ENCODE measurements at regions not wholly inside any gene's neighbourhood (a gene's known extent, or its start where the extent isn't known, plus 50 kb on each side); places are given as distances from the start of the nearest gene placed in this dataset.

DNA sequence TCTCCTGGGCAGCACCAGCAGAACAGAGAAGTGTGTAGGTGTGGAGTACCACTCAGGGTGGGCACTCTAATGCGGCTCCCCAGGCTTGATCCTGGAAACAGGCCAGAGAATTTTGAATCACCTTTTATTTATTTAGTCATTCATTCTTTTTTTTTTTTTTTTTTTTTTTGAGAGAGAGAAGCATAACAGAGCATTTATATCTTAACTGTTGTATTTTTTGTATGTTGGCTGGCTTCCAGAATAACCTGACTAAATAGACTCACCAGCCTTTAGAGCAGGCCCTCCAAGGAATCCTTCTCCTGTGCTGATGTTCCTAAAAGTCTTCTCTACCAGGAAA lies 153.4 kb downstream of the PIK3R1 start:
- Histone ChIP-seq H3K27me3 (ENCODE audit: control insufficient read depth, low read length) (no peaks in the 10 kb centered on the region), H3K9me3 (ENCODE audit: control insufficient read depth, insufficient read depth, low read length) (no peaks in the 10 kb centered on the region), H3F3A (ENCODE audit: control insufficient read depth, insufficient read depth) (no peaks in the 10 kb centered on the region), H3K9me2 (replicated peaks; ENCODE audit: control insufficient read depth, low read length) (no peaks in the 10 kb centered on the region), H3K79me2 (ENCODE audit: control insufficient read depth, low read length) (no peaks in the 10 kb centered on the region), H3K4me3 (ENCODE audit: low read length) (no peak overlapping the region), H4K20me1 (ENCODE audit: control insufficient read depth, insufficient read depth, low read depth, low read length) (no peaks in the 10 kb centered on the region), H3K27ac (ENCODE audit: low read depth, low read length) (no peak overlapping the region), H3K4me2 (ENCODE audit: low read length) (peak overlapping the region; percentile 3; the same call in 1 of the 2 replicates), H3K36me3 (ENCODE audit: control insufficient read depth, low read length) (no peaks in the 10 kb centered on the region), H3K4me1 (ENCODE audit: control insufficient read depth, low read length) (peaks cover 9% of the 10 kb centered on the region)
- no peak for TF ChIP-seq EZH2phosphoT487 (IDR thresholded peaks at IDR 0.05; ENCODE audit: borderline replicate concordance, low read length)
- TF ChIP-seq, protein P1, sequence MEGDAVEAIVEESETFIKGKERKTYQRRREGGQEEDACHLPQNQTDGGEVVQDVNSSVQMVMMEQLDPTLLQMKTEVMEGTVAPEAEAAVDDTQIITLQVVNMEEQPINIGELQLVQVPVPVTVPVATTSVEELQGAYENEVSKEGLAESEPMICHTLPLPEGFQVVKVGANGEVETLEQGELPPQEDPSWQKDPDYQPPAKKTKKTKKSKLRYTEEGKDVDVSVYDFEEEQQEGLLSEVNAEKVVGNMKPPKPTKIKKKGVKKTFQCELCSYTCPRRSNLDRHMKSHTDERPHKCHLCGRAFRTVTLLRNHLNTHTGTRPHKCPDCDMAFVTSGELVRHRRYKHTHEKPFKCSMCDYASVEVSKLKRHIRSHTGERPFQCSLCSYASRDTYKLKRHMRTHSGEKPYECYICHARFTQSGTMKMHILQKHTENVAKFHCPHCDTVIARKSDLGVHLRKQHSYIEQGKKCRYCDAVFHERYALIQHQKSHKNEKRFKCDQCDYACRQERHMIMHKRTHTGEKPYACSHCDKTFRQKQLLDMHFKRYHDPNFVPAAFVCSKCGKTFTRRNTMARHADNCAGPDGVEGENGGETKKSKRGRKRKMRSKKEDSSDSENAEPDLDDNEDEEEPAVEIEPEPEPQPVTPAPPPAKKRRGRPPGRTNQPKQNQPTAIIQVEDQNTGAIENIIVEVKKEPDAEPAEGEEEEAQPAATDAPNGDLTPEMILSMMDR (IDR thresholded peaks at IDR 0.05; ENCODE audit: low read depth, low read length, poor library complexity, severe bottlenecking): no peak

DNA sequence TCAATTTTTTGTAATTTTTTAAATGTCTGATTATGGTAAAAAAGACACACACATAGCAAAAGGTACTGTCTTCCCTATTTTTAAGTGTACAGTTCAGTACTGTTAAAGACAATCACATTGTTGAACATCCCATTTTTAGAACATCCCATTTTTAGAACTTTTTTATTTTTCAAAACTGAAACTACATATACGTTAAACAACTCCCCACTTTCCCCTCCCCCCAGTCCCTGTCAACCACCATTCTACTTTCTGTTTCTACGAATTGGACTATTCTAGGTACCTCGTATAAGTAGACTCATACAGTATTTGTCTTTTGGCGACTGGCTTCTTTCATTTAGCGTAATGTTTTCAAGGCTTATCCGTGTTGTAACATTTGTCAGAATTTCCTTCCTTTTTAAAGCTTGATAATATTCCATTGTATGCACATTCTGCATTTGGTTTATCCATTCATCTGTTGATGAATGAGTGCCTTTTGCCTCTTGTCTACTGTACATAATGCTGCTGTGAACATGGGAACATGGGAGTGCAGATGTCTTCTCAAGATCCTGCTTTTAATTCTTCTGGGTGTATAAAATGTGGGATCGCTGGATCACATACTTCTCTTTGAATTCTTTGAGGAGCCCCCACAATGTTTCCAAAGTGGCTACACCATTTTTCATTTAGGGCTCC lies 154.0 kb downstream of the PIK3R1 start:
- peak overlapping the region; percentile 3 for H3K4me2 ChIP-seq (ENCODE audit: low read length)
- H3K9me2 ChIP-seq (replicated peaks; ENCODE audit: control insufficient read depth, low read length): no peaks in the 10 kb centered on the region
- H3K9me3 ChIP-seq (ENCODE audit: control insufficient read depth, insufficient read depth, low read length): no peaks in the 10 kb centered on the region
- peaks cover 9% of the 10 kb centered on the region for H3K4me1 ChIP-seq (ENCODE audit: control insufficient read depth, low read length)
- H3K27ac ChIP-seq (ENCODE audit: low read depth, low read length): no peak overlapping the region
- H3F3A ChIP-seq (ENCODE audit: control insufficient read depth, insufficient read depth): no peaks in the 10 kb centered on the region
- H3K4me3 ChIP-seq (ENCODE audit: low read length): 0 out of 2 replicates have a peak overlapping the region, but pooled peaks have one; percentile 10
- H4K20me1 ChIP-seq (ENCODE audit: control insufficient read depth, insufficient read depth, low read depth, low read length): no peaks in the 10 kb centered on the region
- H3K36me3 ChIP-seq (ENCODE audit: control insufficient read depth, low read length): no peaks in the 10 kb centered on the region
- H3K79me2 ChIP-seq (ENCODE audit: control insufficient read depth, low read length): no peaks in the 10 kb centered on the region
- H3K27me3 ChIP-seq (ENCODE audit: control insufficient read depth, low read length): no peaks in the 10 kb centered on the region
- TF ChIP-seq EZH2phosphoT487 (IDR thresholded peaks at IDR 0.05; ENCODE audit: borderline replicate concordance, low read length): no peak

DNA sequence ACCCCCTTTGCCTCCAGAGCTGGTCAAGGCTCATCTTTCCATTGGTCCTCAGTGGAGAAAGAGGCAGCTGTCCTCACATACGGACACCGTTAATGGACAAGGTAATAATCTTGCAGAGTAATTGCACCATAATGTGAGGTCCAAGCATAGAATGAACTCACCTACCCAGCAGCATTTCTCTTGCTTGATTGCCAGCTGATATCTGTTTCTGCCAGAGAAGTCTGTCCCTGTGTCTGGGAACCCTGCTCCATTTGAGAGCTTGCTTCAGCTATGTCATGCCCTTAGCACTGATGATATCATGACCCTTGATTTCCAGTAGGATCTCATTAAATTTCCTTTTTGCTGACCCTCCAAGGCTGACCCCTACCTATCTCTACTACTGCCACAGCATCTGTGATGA lies 154.6 kb downstream of the PIK3R1 start:
- Histone ChIP-seq H3K4me3 (ENCODE audit: low read length) (no peak overlapping the region), H3K9me2 (replicated peaks; ENCODE audit: control insufficient read depth, low read length) (no peaks in the 10 kb centered on the region), H3K36me3 (ENCODE audit: control insufficient read depth, low read length) (no peaks in the 10 kb centered on the region), H3F3A (ENCODE audit: control insufficient read depth, insufficient read depth) (no peaks in the 10 kb centered on the region), H3K27ac (ENCODE audit: low read depth, low read length) (no peak overlapping the region), H3K4me1 (ENCODE audit: control insufficient read depth, low read length) (peaks cover 11% of the 10 kb centered on the region), H3K79me2 (ENCODE audit: control insufficient read depth, low read length) (no peaks in the 10 kb centered on the region), H3K9me3 (ENCODE audit: control insufficient read depth, insufficient read depth, low read length) (no peaks in the 10 kb centered on the region), H3K4me2 (ENCODE audit: low read length) (no peak overlapping the region), H4K20me1 (ENCODE audit: control insufficient read depth, insufficient read depth, low read depth, low read length) (no peaks in the 10 kb centered on the region), H3K27me3 (ENCODE audit: control insufficient read depth, low read length) (no peaks in the 10 kb centered on the region; the same call in 1 of the 2 replicates)
- TF ChIP-seq EZH2phosphoT487 (IDR thresholded peaks at IDR 0.05; ENCODE audit: borderline replicate concordance, low read length): no peak
- TF ChIP-seq, protein P1 (IDR thresholded peaks at IDR 0.05; ENCODE audit: low read depth, low read length, poor library complexity, severe bottlenecking): no peak

DNA sequence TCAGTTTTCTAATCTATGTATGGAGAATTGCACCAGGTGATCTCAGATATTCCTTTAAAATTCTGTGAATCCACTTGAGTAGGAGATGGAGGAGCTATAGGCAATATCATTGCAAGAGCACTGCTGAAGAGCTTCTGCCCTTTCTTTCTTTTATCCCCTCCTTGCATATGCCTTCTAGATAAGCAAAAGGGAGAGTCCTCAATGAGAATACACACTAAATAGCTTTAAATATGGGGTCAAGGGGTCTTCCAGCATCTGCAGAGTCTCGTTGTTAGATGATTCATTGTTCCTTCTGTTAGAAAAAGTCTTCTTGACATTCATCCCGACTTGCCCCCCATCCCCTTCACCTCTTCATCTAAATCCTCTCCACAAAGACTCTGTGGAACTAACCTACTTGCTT lies 156.1 kb downstream of the PIK3R1 start:
- no peak overlapping the region for H3K27ac ChIP-seq (ENCODE audit: low read depth, low read length)
- H3K4me1 ChIP-seq (ENCODE audit: control insufficient read depth, low read length): peaks cover 12% of the 10 kb centered on the region
- H3K4me3 ChIP-seq (ENCODE audit: low read length): no peak overlapping the region
- no peaks in the 10 kb centered on the region for H4K20me1 ChIP-seq (ENCODE audit: control insufficient read depth, insufficient read depth, low read depth, low read length)
- no peak overlapping the region for H3K4me2 ChIP-seq (ENCODE audit: low read length)
- H3K27me3 ChIP-seq (ENCODE audit: control insufficient read depth, low read length): no peaks in the 10 kb centered on the region; the same call in 1 of the 2 replicates
- H3K9me2 ChIP-seq (replicated peaks; ENCODE audit: control insufficient read depth, low read length): no peaks in the 10 kb centered on the region
- TF ChIP-seq EZH2phosphoT487 (IDR thresholded peaks at IDR 0.05; ENCODE audit: borderline replicate concordance, low read length): no peak
- TF ChIP-seq, protein P1 (IDR thresholded peaks at IDR 0.05; ENCODE audit: low read depth, low read length, poor library complexity, severe bottlenecking): no peak
- H3K36me3 ChIP-seq (ENCODE audit: control insufficient read depth, low read length): no peaks in the 10 kb centered on the region
- no peaks in the 10 kb centered on the region for H3K79me2 ChIP-seq (ENCODE audit: control insufficient read depth, low read length)
- no peaks in the 10 kb centered on the region for H3K9me3 ChIP-seq (ENCODE audit: control insufficient read depth, insufficient read depth, low read length)
- H3F3A ChIP-seq (ENCODE audit: control insufficient read depth, insufficient read depth): no peaks in the 10 kb centered on the region

Measured in DOHH2 (cell line).